IMR-90 (cell line): ENCODE measurements at regions not wholly inside any gene's neighbourhood (a gene's known extent, or its start where the extent isn't known, plus 50 kb on each side); places are given as distances from the start of the nearest gene placed in this dataset.
A peak's percentile ranks its signal among the peaks of the same experiment; 100 is the strongest.

Source experiments
- ATAC-seq: fragments of 200-7000 bp; cut with Tn5 transposase; 2 replicates; pipeline ENCODE4 v1.9.1; 2020; ENCODE audit warnings: low read depth, mild to moderate bottlenecking, moderate library complexity
- BruUV-seq: library from RNA; stranded (reverse); fragments of 400-500 nt; replicated peaks from 2 replicates; lab custom pipeline; 2021; lab: Mats Ljungman, UMichigan
- CTCF ChIA-PET: fragments of 300-600 bp; formaldehyde crosslinking; extraction: SDS; loops from one replicate; lab custom pipeline; 2021; ENCODE audit warnings: antibody characterized with exemption; lab: Yijun Ruan, JAX
- POLR2A ChIA-PET: fragments of 300-600 bp; sonication (Branson Sonifier 250); formaldehyde crosslinking; loops from one replicate; lab custom pipeline; 2022; ENCODE audit warnings: antibody characterized with exemption; ENCODE audit not compliant: unreplicated experiment; lab: Charles Lee
- DNase-seq: peaks from one replicate; pipeline ENCODE4 v3.0.0; 2013
- H2AFZ ChIP-seq: replicated peaks from 2 replicates; pipeline ENCODE3; 2013; ENCODE audit warnings: low read length, mild to moderate bottlenecking; ENCODE audit not compliant: poor library complexity
- H2AK5ac ChIP-seq: 2 replicates; pipeline ENCODE4 v1.6.1; 2013; ENCODE audit warnings: low read depth, low read length, inconsistent platforms
- H2AK9ac ChIP-seq: replicated peaks from 2 replicates; pipeline ENCODE3; 2013; ENCODE audit warnings: mild to moderate bottlenecking, low read depth, low read length, moderate library complexity; ENCODE audit not compliant: poor library complexity
- H2BK120ac ChIP-seq: 2 replicates; pipeline ENCODE4 v1.6.1; 2013; ENCODE audit warnings: low read depth, low read length, inconsistent platforms
- H2BK15ac ChIP-seq: 3 replicates; pipeline ENCODE4 v1.6.1; 2013; ENCODE audit warnings: low read depth, low read length, inconsistent platforms
- H2BK20ac ChIP-seq: 2 replicates; pipeline ENCODE4 v1.6.1; 2013; ENCODE audit warnings: low read depth, mild to moderate bottlenecking, inconsistent platforms, low read length, moderate library complexity
- H2BK5ac ChIP-seq: 2 replicates; pipeline ENCODE4 v1.6.1; 2013; ENCODE audit warnings: mild to moderate bottlenecking, low read depth, low read length, inconsistent platforms; ENCODE audit not compliant: poor library complexity, severe bottlenecking
- H3K14ac ChIP-seq: replicated peaks from 2 replicates; pipeline ENCODE4 v1.6.1; 2013; ENCODE audit warnings: low read depth, low read length, inconsistent platforms
- H3K18ac ChIP-seq: 2 replicates; pipeline ENCODE4 v1.6.1; 2013; ENCODE audit warnings: low read depth, low read length, control low read depth
- H3K23ac ChIP-seq: 2 replicates; pipeline ENCODE4 v1.6.1; 2013; ENCODE audit warnings: low read depth, low read length, inconsistent platforms
- H3K27ac ChIP-seq: 2 replicates; pipeline ENCODE4 v1.5.1; 2013; ENCODE audit warnings: mild to moderate bottlenecking, control low read depth, low read length; ENCODE audit not compliant: insufficient read depth
- H3K27me3 ChIP-seq: 2 replicates; pipeline ENCODE4 v1.6.1; 2013; ENCODE audit warnings: low read length; ENCODE audit not compliant: control insufficient read depth, insufficient read depth
- H3K36me3 ChIP-seq: 2 replicates; pipeline ENCODE4 v1.6.1; 2013; ENCODE audit warnings: low read length, mixed read lengths; ENCODE audit not compliant: control insufficient read depth, insufficient read depth
- H3K4ac ChIP-seq: 2 replicates; pipeline ENCODE4 v1.6.1; 2013; ENCODE audit warnings: low read depth, low read length, inconsistent platforms
- H3K4me1 ChIP-seq: 2 replicates; pipeline ENCODE4 v1.6.1; 2013; ENCODE audit warnings: low read length, mixed read lengths; ENCODE audit not compliant: control insufficient read depth, insufficient read depth
- H3K4me2 ChIP-seq: 2 replicates; pipeline ENCODE4 v1.6.1; 2013; ENCODE audit warnings: low read depth, mild to moderate bottlenecking, control low read depth, low read length, moderate library complexity
- H3K4me3 ChIP-seq: 2 replicates; pipeline ENCODE4 v1.5.1; 2013; ENCODE audit warnings: low read depth, mild to moderate bottlenecking, control low read depth, low read length, moderate library complexity; ENCODE audit not compliant: insufficient read depth
- H3K56ac ChIP-seq: 2 replicates; pipeline ENCODE4 v1.6.1; 2013; ENCODE audit warnings: low read length, inconsistent platforms; ENCODE audit not compliant: insufficient read depth; ENCODE audit errors: extremely low read depth
- H3K79me1 ChIP-seq, 2 experiments: 2 replicates each; pipeline ENCODE4 v1.6.1; 2013; ENCODE audit warnings: low read length in 2 of 2, inconsistent platforms in 1 of 2, low read depth in 1 of 2
- H3K9ac ChIP-seq: 2 replicates; pipeline ENCODE4 v1.6.1; 2013; ENCODE audit warnings: low read depth, low read length, control low read depth
- H3K9me1 ChIP-seq: 2 replicates; pipeline ENCODE4 v1.6.1; 2013; ENCODE audit warnings: low read length, inconsistent platforms; ENCODE audit not compliant: insufficient read depth
- H3K9me3 ChIP-seq: 2 replicates; pipeline ENCODE4 v1.6.1; 2013; ENCODE audit warnings: low read length; ENCODE audit not compliant: control insufficient read depth, insufficient read depth
- H4K20me1 ChIP-seq: 2 replicates; pipeline ENCODE4 v1.6.1; 2013; ENCODE audit warnings: low read length, inconsistent platforms; ENCODE audit not compliant: insufficient read depth
- H4K5ac ChIP-seq: 2 replicates; pipeline ENCODE4 v1.6.1; 2013; ENCODE audit warnings: mild to moderate bottlenecking, low read depth, low read length, control low read depth
- H4K8ac ChIP-seq, 2 experiments: 2 replicates each; pipeline ENCODE4 v1.6.1; 2013; ENCODE audit warnings: low read depth in 2 of 2, low read length in 2 of 2, control low read depth in 1 of 2, inconsistent platforms in 1 of 2
- H4K91ac ChIP-seq: 2 replicates; pipeline ENCODE4 v1.6.1; 2013; ENCODE audit warnings: low read depth, low read length, inconsistent platforms; ENCODE audit not compliant: insufficient read depth
- BHLHE40 ChIP-seq: fragments of 150-350 bp; IDR thresholded peaks from 2 replicates; pipeline ENCODE4 v1.6.1; 2016; ENCODE audit warnings: mild to moderate bottlenecking, low read depth, low read length
- CEBPB ChIP-seq: IDR thresholded peaks from 2 replicates; pipeline ENCODE4 v1.6.1; 2012; ENCODE audit warnings: low read depth, low read length, improper control_type of control experiment
- CHD1 ChIP-seq: IDR thresholded peaks from 2 replicates; pipeline ENCODE4 v1.6.1; 2012; ENCODE audit warnings: low read depth, low read length, improper control_type of control experiment
- FOS ChIP-seq: fragments of 150-350 bp; IDR thresholded peaks from 2 replicates; pipeline ENCODE4 v1.6.1; 2016; ENCODE audit warnings: low read depth, low read length
- MAFK ChIP-seq: IDR thresholded peaks from 2 replicates; pipeline ENCODE4 v1.6.1; 2012; ENCODE audit warnings: low read depth, low read length, improper control_type of control experiment
- MAZ ChIP-seq: IDR thresholded peaks from 2 replicates; pipeline ENCODE4 v1.6.1; 2012; ENCODE audit warnings: low read depth, mild to moderate bottlenecking, low read length, improper control_type of control experiment, moderate library complexity, borderline replicate concordance
- MXI1 ChIP-seq: IDR thresholded peaks from 2 replicates; pipeline ENCODE4 v1.6.1; 2012; ENCODE audit warnings: low read depth, mild to moderate bottlenecking, low read length, moderate library complexity, borderline replicate concordance
- NFE2L2 ChIP-seq: fragments of 150-350 bp; IDR thresholded peaks from 2 replicates; pipeline ENCODE4 v1.6.1; 2016; ENCODE audit warnings: low read depth, mild to moderate bottlenecking, low read length
- POLR2A ChIP-seq: IDR thresholded peaks from 2 replicates; pipeline ENCODE4 v1.6.1; 2012; ENCODE audit warnings: mild to moderate bottlenecking, low read depth, low read length
- RAD21 ChIP-seq: IDR thresholded peaks from 2 replicates; pipeline ENCODE4 v1.6.1; 2012; ENCODE audit warnings: low read length, improper control_type of control experiment
- RCOR1 ChIP-seq: IDR thresholded peaks from 2 replicates; pipeline ENCODE4 v1.6.1; 2012; ENCODE audit warnings: mild to moderate bottlenecking, low read length, improper control_type of control experiment; ENCODE audit not compliant: insufficient replicate concordance
- RFX5 ChIP-seq: IDR thresholded peaks from 2 replicates; pipeline ENCODE4 v1.8.0; 2012; ENCODE audit warnings: low read depth, mild to moderate bottlenecking, low read length, moderate library complexity
- SMC3 ChIP-seq: fragments of 150-350 bp; IDR thresholded peaks from 2 replicates; pipeline ENCODE4 v1.6.1; 2016; ENCODE audit warnings: low read depth, mild to moderate bottlenecking, antibody characterized with exemption, low read length, moderate library complexity
- WGBS, 2 experiments: methylation state at CpG; one replicate each; pipeline versions ENCODE4 v1.1.5 to v1.1.7; 2013; ENCODE audit warnings: missing lambda C conversion rate in 2 of 2; ENCODE audit not compliant: insufficient read length in 1 of 2; ENCODE audit errors: extremely low coverage in 2 of 2; 5-methylcytosine and 5-hydroxymethylcytosine counted together
- dilution Hi-C: fragments of 300-500 bp; cut with HindIII; formaldehyde crosslinking; loops from one replicate; pipeline ENCODE4 v1.14.3; 2018; ENCODE audit warnings: low sequenced_read_pairs; ENCODE audit not compliant: unreplicated experiment
- in situ Hi-C: fragments of 300-500 bp; cut with MboI; formaldehyde crosslinking; loops from 3 replicates; pipeline ENCODE4 v1.14.3; 2019; ENCODE audit warnings: low sequenced_read_pairs, inconsistent platforms, mixed read lengths
- intact Hi-C: fragments of 100-400 bp; cut with micrococcal nuclease; formaldehyde crosslinking; loops from 2 replicates; pipeline ENCODE4 v1.10.0; 2022
- TF ChIP-seq, protein P1 (sequence below): conservative IDR thresholded peaks from 2 replicates; pipeline ENCODE4 v1.5.1; 2012; ENCODE audit warnings: mild to moderate bottlenecking, low read depth, low read length, improper control_type of control experiment
- TF ChIP-seq, protein P2 (sequence below): fragments of 150-350 bp; IDR thresholded peaks from 2 replicates; pipeline ENCODE4 v1.6.1; 2016; ENCODE audit warnings: low read depth, mild to moderate bottlenecking, low read length, moderate library complexity, borderline replicate concordance
- TF ChIP-seq, protein P3 (sequence below): fragments of 150-350 bp; IDR thresholded peaks from 2 replicates; pipeline ENCODE4 v1.6.1; 2017; ENCODE audit warnings: mild to moderate bottlenecking, antibody characterized with exemption, low read length, low read depth

DNA sequence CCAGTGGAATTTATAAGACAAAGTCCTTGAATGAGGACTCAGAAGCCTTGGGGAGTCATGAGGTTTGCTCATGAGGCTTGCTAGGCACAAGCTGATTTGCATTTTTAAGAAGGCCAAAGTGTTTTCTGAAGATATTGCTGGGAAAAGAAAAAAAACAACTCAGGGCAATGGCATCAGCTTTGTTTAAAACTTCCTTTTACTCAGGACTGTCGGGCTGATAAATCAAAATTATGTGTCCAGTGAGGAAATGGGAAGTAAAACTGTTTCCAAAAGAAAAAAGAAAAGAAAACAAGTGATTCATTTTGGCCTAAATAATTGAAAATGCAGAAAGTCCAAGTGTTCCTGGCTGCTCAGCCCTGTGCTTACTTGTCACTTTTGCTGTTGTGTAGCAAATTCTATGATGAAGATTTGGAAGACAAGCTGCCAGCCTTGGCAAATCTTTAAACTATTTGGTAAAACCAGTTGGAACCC lies 282.4 kb downstream of the HLX start:
- BruUV-seq, result no TSS peak
- no peak overlapping the region for H2BK20ac ChIP-seq
- no peak overlapping the region for H4K91ac ChIP-seq
- H3K4me1 ChIP-seq, result peaks cover 2% of the 10 kb centered on the region; the same call in 1 of the 2 replicates
- no peak overlapping the region for H3K14ac ChIP-seq
- peak; percentile 13 for DNase-seq
- no peak overlapping the region for H4K8ac ChIP-seq
- ChIA-PET POLR2A (interaction anchor here (0.6 to 0.7 kb wide), 2 partner anchors 113 to 276 kb away, joined by 9 read pairs; no protein-coding TSS in a partner anchor), CTCF (no interaction called here)
- H3K27ac ChIP-seq, result no peak overlapping the region
- H2AK9ac ChIP-seq, result no peak overlapping the region
- H2BK5ac ChIP-seq, result no peak overlapping the region
- no peaks in the 10 kb centered on the region for H3K79me1 ChIP-seq
- H3K9me3 ChIP-seq, result no peaks in the 10 kb centered on the region
- 0% methylated on average over 1 of the region's 1 CpG; no CpG with 5 or more reads in 1 of the 2 experiments for WGBS, 2 experiments
- no peak overlapping the region for H4K5ac ChIP-seq
- H3K23ac ChIP-seq, result no peak overlapping the region
- H3K36me3 ChIP-seq, result no peaks in the 10 kb centered on the region
- no peak for ATAC-seq
- no peak overlapping the region for H3K9ac ChIP-seq
- no peaks in the 10 kb centered on the region for H4K20me1 ChIP-seq
- H3K56ac ChIP-seq, result no peak overlapping the region
- dilution Hi-C loops, result no loop called here
- no peak overlapping the region for H2BK120ac ChIP-seq
- no peak overlapping the region for H3K18ac ChIP-seq
- no peak overlapping the region for H2AK5ac ChIP-seq
- no peaks in the 10 kb centered on the region; the same call in 1 of the 2 replicates for H3K27me3 ChIP-seq
- in situ Hi-C loops, result no loop called here
- H2AFZ ChIP-seq, result no peak overlapping the region
- no peak overlapping the region for H3K4ac ChIP-seq
- no peak for TF ChIP-seq MXI1
- no peak for TF ChIP-seq POLR2A
- TF ChIP-seq CEBPB, result no peak
- TF ChIP-seq, protein P1, sequence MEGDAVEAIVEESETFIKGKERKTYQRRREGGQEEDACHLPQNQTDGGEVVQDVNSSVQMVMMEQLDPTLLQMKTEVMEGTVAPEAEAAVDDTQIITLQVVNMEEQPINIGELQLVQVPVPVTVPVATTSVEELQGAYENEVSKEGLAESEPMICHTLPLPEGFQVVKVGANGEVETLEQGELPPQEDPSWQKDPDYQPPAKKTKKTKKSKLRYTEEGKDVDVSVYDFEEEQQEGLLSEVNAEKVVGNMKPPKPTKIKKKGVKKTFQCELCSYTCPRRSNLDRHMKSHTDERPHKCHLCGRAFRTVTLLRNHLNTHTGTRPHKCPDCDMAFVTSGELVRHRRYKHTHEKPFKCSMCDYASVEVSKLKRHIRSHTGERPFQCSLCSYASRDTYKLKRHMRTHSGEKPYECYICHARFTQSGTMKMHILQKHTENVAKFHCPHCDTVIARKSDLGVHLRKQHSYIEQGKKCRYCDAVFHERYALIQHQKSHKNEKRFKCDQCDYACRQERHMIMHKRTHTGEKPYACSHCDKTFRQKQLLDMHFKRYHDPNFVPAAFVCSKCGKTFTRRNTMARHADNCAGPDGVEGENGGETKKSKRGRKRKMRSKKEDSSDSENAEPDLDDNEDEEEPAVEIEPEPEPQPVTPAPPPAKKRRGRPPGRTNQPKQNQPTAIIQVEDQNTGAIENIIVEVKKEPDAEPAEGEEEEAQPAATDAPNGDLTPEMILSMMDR, result no peak
- no peak for TF ChIP-seq MAFK
- TF ChIP-seq NFE2L2, result no peak
- TF ChIP-seq CHD1, result no peak
- TF ChIP-seq RCOR1, result no peak
- TF ChIP-seq, protein P2, sequence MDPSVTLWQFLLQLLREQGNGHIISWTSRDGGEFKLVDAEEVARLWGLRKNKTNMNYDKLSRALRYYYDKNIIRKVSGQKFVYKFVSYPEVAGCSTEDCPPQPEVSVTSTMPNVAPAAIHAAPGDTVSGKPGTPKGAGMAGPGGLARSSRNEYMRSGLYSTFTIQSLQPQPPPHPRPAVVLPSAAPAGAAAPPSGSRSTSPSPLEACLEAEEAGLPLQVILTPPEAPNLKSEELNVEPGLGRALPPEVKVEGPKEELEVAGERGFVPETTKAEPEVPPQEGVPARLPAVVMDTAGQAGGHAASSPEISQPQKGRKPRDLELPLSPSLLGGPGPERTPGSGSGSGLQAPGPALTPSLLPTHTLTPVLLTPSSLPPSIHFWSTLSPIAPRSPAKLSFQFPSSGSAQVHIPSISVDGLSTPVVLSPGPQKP, result no peak
- TF ChIP-seq, protein P3, sequence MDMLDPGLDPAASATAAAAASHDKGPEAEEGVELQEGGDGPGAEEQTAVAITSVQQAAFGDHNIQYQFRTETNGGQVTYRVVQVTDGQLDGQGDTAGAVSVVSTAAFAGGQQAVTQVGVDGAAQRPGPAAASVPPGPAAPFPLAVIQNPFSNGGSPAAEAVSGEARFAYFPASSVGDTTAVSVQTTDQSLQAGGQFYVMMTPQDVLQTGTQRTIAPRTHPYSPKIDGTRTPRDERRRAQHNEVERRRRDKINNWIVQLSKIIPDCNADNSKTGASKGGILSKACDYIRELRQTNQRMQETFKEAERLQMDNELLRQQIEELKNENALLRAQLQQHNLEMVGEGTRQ, result no peak
- TF ChIP-seq MAZ, result no peak
- TF ChIP-seq FOS, result no peak
- no peak for TF ChIP-seq SMC3
- TF ChIP-seq RFX5, result no peak
- no peak for TF ChIP-seq RAD21
- TF ChIP-seq BHLHE40, result no peak
- no peaks in the 10 kb centered on the region for H3K9me1 ChIP-seq
- H3K4me3 ChIP-seq, result no peak overlapping the region
- intact Hi-C loops, result no loop called here
- no peak overlapping the region for H2BK15ac ChIP-seq
- no peak overlapping the region for H3K4me2 ChIP-seq
